Left kidney (tissue), 1 donor: ENCODE measurements at regions not wholly inside any gene's neighbourhood (a gene's known extent, or its start where the extent isn't known, plus 50 kb on each side); places are given as distances from the start of the nearest gene placed in this dataset.
"Not testable (repeated sequence)": the region's sequence is repeated elsewhere in the genome, so short reads cannot be mapped to it uniquely, and the experiment has no call there.

Experiments
- DNase-seq: peaks from one replicate; pipeline ENCODE4 v3.0.0-alpha.2; 2013

DNA sequence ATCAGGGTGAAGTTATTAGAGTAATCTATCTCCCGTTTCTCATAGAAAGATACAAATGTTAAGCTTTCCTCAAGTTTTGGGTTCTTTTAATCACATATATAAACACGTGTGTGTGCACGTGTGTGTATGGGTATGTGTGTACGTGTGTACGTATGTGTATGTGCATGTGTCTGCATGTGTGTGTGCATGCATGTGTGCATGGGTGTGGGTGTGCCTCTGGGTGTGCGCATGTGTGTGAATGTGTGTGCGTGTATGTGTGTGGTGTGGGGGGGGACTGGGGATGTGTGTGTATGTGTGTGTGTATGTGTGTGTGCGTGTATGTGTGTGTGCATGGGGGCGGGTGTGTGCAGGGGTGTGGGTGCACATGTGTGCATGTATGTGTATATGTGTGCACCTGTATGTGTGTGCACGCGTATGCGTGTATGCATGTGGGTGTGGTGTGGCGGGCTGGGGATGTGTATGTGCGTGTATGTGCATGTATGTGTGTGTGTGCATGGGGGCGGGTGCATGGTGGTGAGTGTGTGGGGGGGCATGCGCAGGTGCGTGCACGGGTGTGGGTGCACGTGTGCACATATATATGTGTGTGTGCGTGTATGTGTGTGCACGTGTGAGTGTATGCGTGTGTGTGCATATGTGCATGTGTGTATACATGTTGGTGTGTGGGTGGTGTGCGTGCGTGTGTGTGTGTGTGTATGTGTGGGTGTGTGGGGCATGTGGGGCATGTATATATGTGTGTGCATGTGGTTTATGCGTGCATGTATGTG lies 304.0 kb downstream of the MBD2 start:
- no peak for DNase-seq

DNA sequence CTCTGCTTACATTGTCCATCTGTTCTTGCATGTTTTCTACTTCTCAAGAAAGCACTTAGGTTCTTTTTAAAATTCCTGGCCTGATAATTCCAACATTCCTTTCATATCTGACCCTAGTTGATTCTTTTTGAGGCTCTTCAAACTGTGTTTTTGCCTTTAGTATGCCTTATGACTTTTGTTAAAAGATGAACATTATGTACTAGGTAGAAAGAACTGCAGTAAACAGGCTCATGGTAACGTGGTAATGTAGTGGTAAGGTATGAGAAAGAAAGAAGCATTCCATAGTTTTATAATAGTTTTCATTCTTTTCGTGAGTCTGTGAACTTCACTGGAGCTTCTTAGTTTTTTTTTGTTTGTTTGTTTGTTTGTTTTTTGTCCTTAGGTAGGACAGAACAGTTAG lies 306.4 kb downstream of the MBD2 start:
- no peak for DNase-seq

DNA sequence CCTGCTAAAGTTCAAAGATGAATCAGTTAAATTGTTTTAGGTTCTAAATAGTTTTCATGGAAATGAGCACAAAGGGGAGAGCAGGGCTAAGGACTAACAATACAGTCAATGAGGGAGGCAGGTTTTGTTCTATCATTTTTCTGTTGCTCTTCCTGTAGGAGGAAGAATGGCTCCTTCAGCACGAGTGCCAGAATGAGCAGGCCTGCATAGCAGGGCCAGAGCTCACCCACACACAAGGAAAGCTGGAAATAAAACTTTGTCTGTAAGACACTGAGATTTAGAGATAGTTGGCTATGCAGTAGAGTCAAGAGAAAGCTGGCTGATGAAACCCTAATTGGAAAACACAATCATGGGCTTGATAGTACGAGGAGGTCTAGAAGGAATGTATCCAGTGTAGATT lies 313.3 kb downstream of the MBD2 start:
- no peak for DNase-seq

DNA sequence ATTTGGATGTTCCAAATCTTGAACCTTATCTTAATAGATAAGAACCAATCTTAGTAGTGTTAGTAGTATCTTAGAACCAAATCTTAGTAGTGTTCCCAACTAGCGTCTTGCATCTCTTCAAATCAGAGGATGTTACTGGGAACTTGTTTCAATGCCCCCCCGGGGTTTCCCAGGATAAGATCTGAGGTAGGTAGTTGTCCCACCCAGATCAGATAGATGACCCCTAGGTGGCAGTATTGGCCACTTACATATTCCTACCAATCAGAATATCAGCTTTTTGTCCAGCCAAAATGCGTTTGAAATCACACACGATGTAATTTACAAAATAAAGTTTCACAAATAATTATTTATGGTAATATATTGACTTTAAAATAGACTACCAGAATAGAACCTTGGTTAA lies 314.8 kb downstream of the MBD2 start:
- no peak for DNase-seq

DNA sequence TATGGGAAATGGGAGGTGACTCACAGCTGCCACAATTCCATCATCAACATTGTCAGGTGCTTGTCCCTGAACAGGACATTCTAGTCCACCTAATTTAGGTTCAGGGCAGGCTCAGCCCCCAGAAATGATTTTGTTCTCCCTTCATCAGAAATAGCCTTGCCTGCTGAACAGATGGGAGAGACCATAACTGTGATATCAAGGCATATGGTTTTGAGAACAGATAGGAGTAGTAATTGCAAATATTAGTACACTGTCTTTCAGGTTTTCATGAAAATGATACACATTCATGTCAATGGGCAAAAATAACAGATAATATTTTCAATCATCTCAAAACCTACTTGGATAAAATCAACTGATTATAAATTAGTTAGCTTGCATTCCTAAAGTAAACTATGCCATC lies 316.5 kb downstream of the MBD2 start:
- DNase-seq: no peak

DNA sequence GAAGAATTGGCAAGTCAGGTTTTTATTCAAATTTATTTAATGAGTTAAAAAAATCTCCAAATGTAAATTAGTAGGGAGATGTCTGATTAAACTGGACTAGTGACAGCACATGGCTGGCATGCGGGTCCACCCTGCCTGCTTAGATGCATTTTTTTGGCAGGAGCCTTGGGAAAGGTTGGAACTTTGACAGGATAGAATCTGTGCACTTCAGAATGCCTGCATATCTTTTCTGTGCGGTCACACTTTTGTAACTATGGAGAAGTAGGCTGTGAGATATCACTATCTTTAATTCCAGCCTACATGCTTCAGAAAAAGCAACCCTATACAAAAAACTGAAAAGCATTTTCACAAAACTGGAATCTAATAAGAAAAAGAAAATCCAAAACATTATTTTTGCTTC lies 317.8 kb downstream of the MBD2 start:
- no peak for DNase-seq

DNA sequence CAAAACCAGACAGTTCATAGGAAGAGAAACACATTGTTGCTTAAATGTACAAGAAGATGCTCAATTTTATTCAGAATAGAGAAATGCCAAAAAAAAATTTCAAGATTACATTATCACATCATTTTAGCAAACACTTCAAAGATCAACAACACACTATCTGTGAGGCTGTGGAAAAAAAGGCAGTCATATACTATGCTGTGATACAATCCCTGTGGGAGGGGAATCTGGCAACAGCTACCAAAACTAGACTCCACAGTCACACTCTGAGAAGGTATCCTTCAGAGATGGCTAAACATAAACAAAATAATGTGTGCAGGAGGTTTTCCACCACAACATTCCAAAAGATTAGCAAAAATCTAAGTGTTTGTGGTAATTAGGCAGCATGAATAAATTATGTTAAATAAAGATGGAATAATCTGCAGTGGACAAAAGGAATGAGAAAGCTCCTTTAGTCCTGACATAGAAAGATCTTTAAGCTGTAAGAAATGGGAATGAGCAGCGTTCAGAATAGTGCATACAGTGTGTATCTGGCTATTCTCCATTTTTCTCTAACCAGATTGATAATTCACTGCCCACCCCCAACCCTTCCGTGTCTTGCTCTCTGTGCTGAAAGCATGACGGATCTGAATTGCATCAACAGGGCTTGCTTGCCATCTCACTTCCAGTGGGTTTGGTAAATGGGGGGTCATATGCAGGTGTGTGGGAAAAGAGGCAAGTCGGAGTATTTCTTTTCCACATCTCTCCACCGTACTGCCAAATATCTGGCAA lies 329.6 kb downstream of the MBD2 start:
- no peak for DNase-seq

DNA sequence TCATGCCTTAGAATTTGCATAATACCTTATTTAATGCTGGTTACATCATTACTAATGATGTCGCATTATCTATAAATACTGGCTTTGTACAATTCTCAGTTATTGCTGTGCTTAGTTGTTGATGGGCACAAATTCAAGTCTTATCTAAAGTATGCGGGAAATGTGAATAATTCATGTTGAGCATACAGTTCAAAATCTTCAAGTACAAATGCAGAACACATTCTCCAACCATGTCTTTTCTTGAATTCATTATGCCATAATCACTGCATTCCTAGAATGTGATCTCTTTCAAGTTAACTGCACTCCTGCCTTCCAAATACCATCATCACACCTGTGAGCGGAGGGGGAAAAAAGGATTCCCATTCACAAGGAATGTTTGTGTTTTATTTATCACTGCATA lies 337.0 kb downstream of the MBD2 start:
- DNase-seq: no peak

DNA sequence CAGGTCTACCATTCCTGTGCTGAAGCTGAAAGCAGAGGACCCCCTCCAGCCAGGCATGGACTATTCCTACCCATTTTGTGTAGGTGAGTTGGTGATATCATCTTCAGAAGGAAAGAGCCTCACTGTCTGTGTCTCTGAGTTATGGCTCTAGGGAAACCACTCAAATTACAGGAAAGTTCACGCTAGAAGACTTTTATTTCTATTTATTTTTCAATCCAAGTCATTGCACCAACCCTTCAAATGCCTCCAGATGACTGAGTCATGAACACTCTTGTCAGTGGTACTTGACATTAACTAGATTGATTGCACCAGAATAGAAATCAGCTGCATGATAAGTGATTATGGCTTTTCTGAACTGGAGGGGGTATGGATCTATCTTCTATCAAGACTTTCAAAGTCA lies 338.4 kb downstream of the MBD2 start:
- peak; percentile 3 for DNase-seq

DNA sequence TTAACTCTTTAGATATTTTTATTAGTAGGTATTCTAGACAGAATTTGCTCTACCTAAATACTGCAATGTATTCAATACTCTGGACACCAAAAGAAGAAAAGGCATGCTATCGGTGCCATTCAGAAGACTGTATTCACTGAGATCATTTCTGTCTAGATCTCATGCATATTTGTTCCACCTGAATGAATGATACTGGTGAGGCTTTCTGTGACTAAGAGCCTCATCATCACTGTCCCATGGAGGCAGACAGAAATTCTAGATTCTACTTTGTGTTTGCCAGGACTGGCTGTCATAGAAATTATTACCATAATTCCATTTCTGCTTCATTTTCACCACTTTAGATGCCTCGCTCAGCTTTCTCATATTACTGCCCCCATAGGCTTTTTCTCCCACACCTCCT lies 340.7 kb downstream of the MBD2 start:
- DNase-seq: no peak

DNA sequence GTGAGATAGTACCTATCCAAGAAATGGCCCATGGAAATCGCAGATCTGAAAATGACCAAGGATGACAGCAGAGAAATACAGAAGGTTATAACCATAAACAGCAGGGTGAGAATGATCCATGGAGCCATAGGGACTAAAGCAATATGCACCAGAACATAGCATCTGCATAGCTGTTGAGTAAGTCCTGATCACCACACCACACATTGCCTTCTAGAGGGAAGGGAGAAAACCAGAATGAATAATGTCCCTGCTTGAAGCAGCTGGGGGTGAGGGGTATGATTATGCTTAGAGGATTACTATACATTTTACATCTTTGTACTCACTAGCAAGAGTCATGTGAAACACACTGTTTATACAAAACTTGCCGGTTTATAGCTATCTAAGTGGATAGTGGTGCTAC lies 350.4 kb downstream of the MBD2 start:
- DNase-seq: no peak

DNA sequence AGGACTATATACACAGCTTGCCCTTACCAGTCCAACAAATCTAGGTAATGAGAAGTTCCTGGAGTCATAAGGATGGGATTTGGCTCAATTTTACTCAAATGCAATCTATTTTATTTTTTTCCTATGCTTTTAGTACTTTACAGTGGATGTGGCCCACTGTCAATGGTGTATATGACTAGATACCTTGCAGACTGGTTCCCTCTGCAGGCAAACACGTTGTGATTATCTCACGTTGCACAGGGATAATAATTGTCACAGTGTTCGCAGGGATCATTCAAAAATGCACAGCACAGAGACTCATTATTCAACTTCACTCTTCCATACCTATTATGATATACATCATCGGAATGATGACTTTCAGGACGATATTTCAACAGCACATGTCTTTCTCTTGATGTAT lies 359.7 kb downstream of the MBD2 start:
- no peak for DNase-seq

DNA sequence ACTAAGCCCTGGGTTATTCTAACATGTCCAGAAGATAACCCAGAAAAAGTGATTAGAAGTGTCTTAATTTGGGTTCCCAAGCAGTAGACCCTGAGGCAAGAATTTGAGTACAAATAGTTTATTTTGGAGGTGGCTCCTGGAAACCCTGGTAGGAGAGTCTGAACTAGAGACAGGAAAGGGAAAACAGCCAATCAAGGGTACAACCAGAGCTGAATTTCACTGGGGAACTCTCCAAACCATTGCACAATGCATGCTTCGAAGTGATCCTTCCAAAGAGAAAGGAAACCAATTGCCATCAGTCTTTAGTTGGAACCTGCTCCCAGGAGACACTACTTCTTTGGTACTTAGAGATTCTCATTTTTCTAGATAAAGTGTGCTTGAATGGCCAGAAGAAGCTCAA lies 361.5 kb downstream of the MBD2 start:
- DNase-seq: no peak

DNA sequence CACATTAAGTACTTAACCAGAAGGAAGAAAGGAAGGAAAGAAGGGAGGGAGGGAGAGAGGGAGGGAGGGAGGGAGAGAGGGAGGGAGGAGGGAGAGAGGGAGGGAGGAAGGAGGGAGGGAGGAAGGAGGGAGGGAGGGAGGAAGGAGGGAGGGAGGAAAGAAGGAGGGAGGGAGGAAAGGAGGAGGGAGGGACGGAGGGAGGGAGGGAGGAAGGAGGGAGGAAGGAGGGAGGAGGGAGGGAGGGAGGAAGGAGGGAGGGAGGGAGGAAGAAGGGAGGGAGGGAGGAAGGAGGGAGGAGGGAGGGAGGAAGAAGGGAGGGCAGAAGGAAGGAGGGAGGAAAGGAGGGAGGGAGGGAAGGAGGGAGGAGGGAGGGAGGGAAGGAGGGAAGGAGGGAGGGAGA lies 363.3 kb downstream of the MBD2 start:
- no peak for DNase-seq

DNA sequence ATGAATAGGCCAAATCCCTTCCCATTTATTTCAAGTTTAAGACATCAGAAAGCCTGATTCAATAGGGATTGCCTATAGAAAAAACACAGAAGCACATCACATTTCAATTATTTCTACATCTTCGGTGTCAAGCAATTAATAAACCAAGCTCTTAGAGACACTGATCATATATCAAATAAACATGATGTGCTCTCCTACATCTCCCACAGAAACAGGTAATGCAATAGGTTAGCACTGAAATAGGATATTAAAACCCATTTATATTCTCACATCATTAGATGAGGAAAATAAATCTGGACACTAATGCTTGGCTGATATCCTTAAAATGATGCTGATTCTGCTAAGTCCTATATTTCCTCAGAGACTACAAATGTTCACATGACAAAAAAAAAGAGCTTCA lies 364.7 kb downstream of the MBD2 start:
- DNase-seq: no peak

DNA sequence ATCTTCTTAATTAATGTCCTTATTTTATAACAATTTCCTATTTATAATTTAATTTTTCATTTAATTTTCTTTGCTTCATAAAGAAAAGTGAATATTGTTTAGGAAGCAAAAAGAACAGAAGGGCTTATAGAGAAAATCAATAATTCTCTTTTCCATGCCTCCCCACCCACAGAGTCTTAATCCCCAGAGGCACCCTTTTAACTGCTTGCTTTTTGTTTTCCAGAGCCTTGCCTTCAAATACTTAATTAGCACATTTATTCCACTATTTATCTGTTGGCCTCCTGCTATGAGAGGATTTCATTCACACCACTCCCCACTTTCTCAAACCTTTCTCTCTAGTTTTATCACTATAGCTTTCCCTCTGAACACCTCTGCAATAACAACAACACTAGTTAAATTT lies 373.6 kb downstream of the MBD2 start:
- DNase-seq: no peak

DNA sequence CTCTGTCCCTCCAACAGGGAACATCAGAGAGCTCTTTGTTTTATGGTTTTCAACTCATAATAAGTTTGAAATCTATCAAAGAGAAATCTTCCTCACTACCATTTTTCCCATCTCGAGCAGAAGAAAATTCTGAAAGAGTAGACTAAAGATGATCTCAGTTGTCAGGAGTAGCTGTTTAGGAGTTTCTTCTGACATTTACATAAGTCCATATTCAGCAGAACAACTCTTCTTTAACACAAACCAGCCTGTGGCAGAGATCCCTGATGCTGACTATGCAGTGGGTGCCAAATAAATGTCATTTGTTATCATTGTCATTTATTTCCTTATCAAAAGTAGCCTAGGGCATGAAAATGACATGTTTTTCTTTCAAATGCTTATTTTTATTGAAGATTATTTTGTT lies 380.7 kb downstream of the MBD2 start:
- DNase-seq: no peak

DNA sequence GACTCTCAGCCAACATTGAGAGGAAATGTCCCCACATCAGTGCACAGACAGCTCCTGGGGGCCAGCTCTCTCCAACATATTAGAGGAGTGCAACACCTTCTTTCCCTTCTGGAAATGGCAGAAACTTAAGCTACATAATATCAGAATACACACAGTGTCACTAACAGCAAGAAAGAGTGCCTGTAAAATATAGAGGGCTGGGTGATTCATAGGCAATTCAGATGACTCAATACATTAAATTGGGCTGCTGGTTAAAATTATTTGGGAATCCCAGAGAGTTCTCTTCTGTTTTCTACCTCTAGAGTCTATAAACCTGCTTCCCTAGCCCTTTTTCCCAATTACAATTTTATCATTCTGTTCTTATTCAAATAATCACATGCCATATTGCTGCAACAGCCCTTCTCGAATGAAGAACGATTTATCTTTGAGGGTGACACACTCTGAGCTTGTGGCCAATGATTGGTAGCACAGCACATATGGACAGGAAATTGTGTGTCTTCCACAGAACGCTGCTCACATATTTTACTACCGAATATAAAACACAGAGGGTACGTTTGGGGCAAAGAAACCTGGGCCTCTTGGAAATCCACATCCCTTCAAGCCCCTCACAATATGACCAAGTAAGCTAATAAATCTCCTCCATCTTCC lies 381.2 kb downstream of the MBD2 start:
- no peak for DNase-seq

DNA sequence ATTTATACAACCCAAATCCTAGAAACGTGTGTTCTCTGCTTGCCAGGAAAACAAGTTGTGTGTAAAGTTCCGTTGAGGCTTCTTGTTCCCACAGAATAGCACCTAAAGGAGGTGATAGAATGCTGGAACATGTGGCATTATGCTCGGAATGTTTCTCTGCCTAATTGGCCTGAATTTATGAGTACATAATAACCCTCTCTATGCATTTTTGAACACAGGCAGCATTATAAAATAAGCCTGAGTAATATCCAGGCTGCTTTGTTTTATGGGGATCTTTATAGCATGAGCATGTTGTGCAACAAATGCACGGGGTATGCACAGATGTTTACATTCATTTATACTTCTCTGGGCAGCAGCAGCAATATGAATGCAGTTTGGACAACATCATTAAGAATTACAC lies 385.7 kb downstream of the MBD2 start:
- no peak for DNase-seq

DNA sequence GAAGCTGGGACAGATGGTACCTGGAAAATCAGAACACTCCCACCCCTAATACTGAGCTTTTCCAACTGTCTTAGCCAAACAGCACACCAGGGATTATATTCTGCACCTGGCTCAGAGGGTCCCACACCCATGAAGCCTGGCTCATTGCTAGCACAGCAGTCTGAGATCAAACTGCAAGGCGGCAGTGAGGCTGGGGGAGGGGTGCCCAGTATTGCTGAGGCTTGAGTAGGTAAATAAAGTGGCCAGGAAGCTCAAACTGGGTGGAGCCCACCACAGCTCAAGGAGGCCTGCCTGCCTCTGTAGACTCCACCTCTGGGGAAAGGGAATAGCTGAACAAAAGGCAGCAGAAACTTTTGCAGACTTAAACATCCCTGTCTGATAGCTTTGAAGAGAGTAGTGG lies 403.3 kb downstream of the MBD2 start:
- not testable (repeated sequence) for DNase-seq

DNA sequence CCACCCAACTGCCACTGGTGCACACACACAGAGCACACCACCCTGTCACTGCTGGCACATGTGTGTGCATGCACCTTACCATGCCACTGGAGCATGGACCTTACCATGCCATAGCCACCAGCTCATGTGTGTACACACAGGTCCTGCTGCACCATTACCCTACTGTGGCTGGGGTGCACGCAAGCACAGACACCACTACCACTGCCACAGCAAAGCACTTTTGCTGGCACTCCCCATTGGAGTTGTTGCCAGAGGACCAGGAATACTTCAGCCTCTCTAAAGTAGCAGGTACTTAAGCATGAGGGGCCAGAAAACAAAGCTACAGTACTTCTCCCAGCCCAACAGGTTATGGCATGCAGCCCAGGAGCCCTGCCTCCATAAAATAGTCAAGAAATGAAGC lies 404.8 kb downstream of the MBD2 start:
- no peak for DNase-seq

DNA sequence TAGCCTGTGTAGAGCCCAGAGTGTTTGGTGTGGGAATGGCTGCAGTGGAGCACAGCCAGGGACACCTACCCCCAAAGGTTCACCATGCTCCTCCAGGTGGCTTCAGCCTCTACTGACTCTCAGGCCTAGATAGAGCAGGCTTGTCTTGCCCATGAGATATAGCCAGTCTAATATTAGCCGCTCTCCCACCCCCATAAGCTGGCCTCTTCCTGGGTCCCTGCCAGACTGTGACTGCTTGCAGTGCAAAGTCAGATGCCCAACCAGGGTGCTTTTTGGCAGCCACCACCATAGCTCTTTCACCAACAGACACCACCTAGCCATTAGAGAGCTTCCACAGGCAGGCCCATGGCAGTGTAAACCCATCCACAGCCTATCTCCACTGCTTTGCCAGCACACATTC lies 405.3 kb downstream of the MBD2 start:
- no peak for DNase-seq
